IMR-90 (cell line): ENCODE measurements at regions not wholly inside any gene's neighbourhood (a gene's known extent, or its start where the extent isn't known, plus 50 kb on each side); places are given as distances from the start of the nearest gene placed in this dataset.

Experiments
- ATAC-seq: fragments of 200-7000 bp; cut with Tn5 transposase; 2 replicates; pipeline ENCODE4 v1.9.1; 2020; ENCODE audit warnings: low read depth, mild to moderate bottlenecking, moderate library complexity
- BruUV-seq: library from RNA; stranded (reverse); fragments of 400-500 nt; replicated peaks from 2 replicates; lab custom pipeline; 2021; lab: Mats Ljungman, UMichigan
- CTCF ChIA-PET: fragments of 300-600 bp; formaldehyde crosslinking; extraction: SDS; loops from one replicate; lab custom pipeline; 2021; ENCODE audit warnings: antibody characterized with exemption; lab: Yijun Ruan, JAX
- POLR2A ChIA-PET: fragments of 300-600 bp; sonication (Branson Sonifier 250); formaldehyde crosslinking; loops from one replicate; lab custom pipeline; 2022; ENCODE audit warnings: antibody characterized with exemption; ENCODE audit not compliant: unreplicated experiment; lab: Charles Lee
- DNase-seq: peaks from one replicate; pipeline ENCODE4 v3.0.0; 2013
- H2AFZ ChIP-seq: replicated peaks from 2 replicates; pipeline ENCODE3; 2013; ENCODE audit warnings: low read length, mild to moderate bottlenecking; ENCODE audit not compliant: poor library complexity
- H2AK5ac ChIP-seq: 2 replicates; pipeline ENCODE4 v1.6.1; 2013; ENCODE audit warnings: low read depth, low read length, inconsistent platforms
- H2AK9ac ChIP-seq: replicated peaks from 2 replicates; pipeline ENCODE3; 2013; ENCODE audit warnings: mild to moderate bottlenecking, low read depth, low read length, moderate library complexity; ENCODE audit not compliant: poor library complexity
- H2BK120ac ChIP-seq: 2 replicates; pipeline ENCODE4 v1.6.1; 2013; ENCODE audit warnings: low read depth, low read length, inconsistent platforms
- H2BK15ac ChIP-seq: 3 replicates; pipeline ENCODE4 v1.6.1; 2013; ENCODE audit warnings: low read depth, low read length, inconsistent platforms
- H2BK20ac ChIP-seq: 2 replicates; pipeline ENCODE4 v1.6.1; 2013; ENCODE audit warnings: low read depth, mild to moderate bottlenecking, inconsistent platforms, low read length, moderate library complexity
- H2BK5ac ChIP-seq: 2 replicates; pipeline ENCODE4 v1.6.1; 2013; ENCODE audit warnings: mild to moderate bottlenecking, low read depth, low read length, inconsistent platforms; ENCODE audit not compliant: poor library complexity, severe bottlenecking
- H3K14ac ChIP-seq: replicated peaks from 2 replicates; pipeline ENCODE4 v1.6.1; 2013; ENCODE audit warnings: low read depth, low read length, inconsistent platforms
- H3K18ac ChIP-seq: 2 replicates; pipeline ENCODE4 v1.6.1; 2013; ENCODE audit warnings: low read depth, low read length, control low read depth
- H3K23ac ChIP-seq: 2 replicates; pipeline ENCODE4 v1.6.1; 2013; ENCODE audit warnings: low read depth, low read length, inconsistent platforms
- H3K27ac ChIP-seq: 2 replicates; pipeline ENCODE4 v1.5.1; 2013; ENCODE audit warnings: mild to moderate bottlenecking, control low read depth, low read length; ENCODE audit not compliant: insufficient read depth
- H3K27me3 ChIP-seq: 2 replicates; pipeline ENCODE4 v1.6.1; 2013; ENCODE audit warnings: low read length; ENCODE audit not compliant: control insufficient read depth, insufficient read depth
- H3K36me3 ChIP-seq: 2 replicates; pipeline ENCODE4 v1.6.1; 2013; ENCODE audit warnings: low read length, mixed read lengths; ENCODE audit not compliant: control insufficient read depth, insufficient read depth
- H3K4ac ChIP-seq: 2 replicates; pipeline ENCODE4 v1.6.1; 2013; ENCODE audit warnings: low read depth, low read length, inconsistent platforms
- H3K4me1 ChIP-seq: 2 replicates; pipeline ENCODE4 v1.6.1; 2013; ENCODE audit warnings: low read length, mixed read lengths; ENCODE audit not compliant: control insufficient read depth, insufficient read depth
- H3K4me2 ChIP-seq: 2 replicates; pipeline ENCODE4 v1.6.1; 2013; ENCODE audit warnings: low read depth, mild to moderate bottlenecking, control low read depth, low read length, moderate library complexity
- H3K4me3 ChIP-seq: 2 replicates; pipeline ENCODE4 v1.5.1; 2013; ENCODE audit warnings: low read depth, mild to moderate bottlenecking, control low read depth, low read length, moderate library complexity; ENCODE audit not compliant: insufficient read depth
- H3K56ac ChIP-seq: 2 replicates; pipeline ENCODE4 v1.6.1; 2013; ENCODE audit warnings: low read length, inconsistent platforms; ENCODE audit not compliant: insufficient read depth; ENCODE audit errors: extremely low read depth
- H3K79me1 ChIP-seq, 2 experiments: 2 replicates each; pipeline ENCODE4 v1.6.1; 2013; ENCODE audit warnings: low read length in 2 of 2, inconsistent platforms in 1 of 2, low read depth in 1 of 2
- H3K9ac ChIP-seq: 2 replicates; pipeline ENCODE4 v1.6.1; 2013; ENCODE audit warnings: low read depth, low read length, control low read depth
- H3K9me1 ChIP-seq: 2 replicates; pipeline ENCODE4 v1.6.1; 2013; ENCODE audit warnings: low read length, inconsistent platforms; ENCODE audit not compliant: insufficient read depth
- H3K9me3 ChIP-seq: 2 replicates; pipeline ENCODE4 v1.6.1; 2013; ENCODE audit warnings: low read length; ENCODE audit not compliant: control insufficient read depth, insufficient read depth
- H4K20me1 ChIP-seq: 2 replicates; pipeline ENCODE4 v1.6.1; 2013; ENCODE audit warnings: low read length, inconsistent platforms; ENCODE audit not compliant: insufficient read depth
- H4K5ac ChIP-seq: 2 replicates; pipeline ENCODE4 v1.6.1; 2013; ENCODE audit warnings: mild to moderate bottlenecking, low read depth, low read length, control low read depth
- H4K8ac ChIP-seq, 2 experiments: 2 replicates each; pipeline ENCODE4 v1.6.1; 2013; ENCODE audit warnings: low read depth in 2 of 2, low read length in 2 of 2, control low read depth in 1 of 2, inconsistent platforms in 1 of 2
- H4K91ac ChIP-seq: 2 replicates; pipeline ENCODE4 v1.6.1; 2013; ENCODE audit warnings: low read depth, low read length, inconsistent platforms; ENCODE audit not compliant: insufficient read depth
- CHD1 ChIP-seq: IDR thresholded peaks from 2 replicates; pipeline ENCODE4 v1.6.1; 2012; ENCODE audit warnings: low read depth, low read length, improper control_type of control experiment
- NFE2L2 ChIP-seq: fragments of 150-350 bp; IDR thresholded peaks from 2 replicates; pipeline ENCODE4 v1.6.1; 2016; ENCODE audit warnings: low read depth, mild to moderate bottlenecking, low read length
- RFX5 ChIP-seq: IDR thresholded peaks from 2 replicates; pipeline ENCODE4 v1.8.0; 2012; ENCODE audit warnings: low read depth, mild to moderate bottlenecking, low read length, moderate library complexity
- WGBS, 2 experiments: methylation state at CpG; one replicate each; pipeline versions ENCODE4 v1.1.5 to v1.1.7; 2013; ENCODE audit warnings: missing lambda C conversion rate in 2 of 2; ENCODE audit not compliant: insufficient read length in 1 of 2; ENCODE audit errors: extremely low coverage in 2 of 2; 5-methylcytosine and 5-hydroxymethylcytosine counted together
- dilution Hi-C: fragments of 300-500 bp; cut with HindIII; formaldehyde crosslinking; loops from one replicate; pipeline ENCODE4 v1.14.3; 2018; ENCODE audit warnings: low sequenced_read_pairs; ENCODE audit not compliant: unreplicated experiment
- in situ Hi-C: fragments of 300-500 bp; cut with MboI; formaldehyde crosslinking; loops from 3 replicates; pipeline ENCODE4 v1.14.3; 2019; ENCODE audit warnings: low sequenced_read_pairs, inconsistent platforms, mixed read lengths
- intact Hi-C: fragments of 100-400 bp; cut with micrococcal nuclease; formaldehyde crosslinking; loops from 2 replicates; pipeline ENCODE4 v1.10.0; 2022

DNA sequence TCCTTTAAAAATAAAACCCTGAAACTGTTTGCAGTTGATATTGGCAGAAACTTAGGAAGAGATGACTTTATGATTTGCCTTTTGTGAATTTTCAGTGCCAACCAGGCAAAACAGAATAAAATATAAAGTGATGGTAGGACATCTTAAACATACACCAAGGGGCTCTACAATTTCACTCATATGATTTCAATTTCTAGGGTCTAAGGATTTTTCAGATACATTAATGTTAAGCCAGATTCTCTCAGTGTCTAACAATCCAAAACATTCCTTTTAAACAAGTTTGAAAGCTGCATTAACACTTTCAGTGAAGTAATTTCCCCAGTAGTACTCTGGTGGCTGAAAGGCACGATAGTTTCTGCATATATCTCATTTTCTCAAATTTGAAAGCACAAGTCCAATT, 1262.0 kb upstream of the ADGRL3 start:
- no peak for TF ChIP-seq CHD1
- no peak for TF ChIP-seq NFE2L2
- no peak for TF ChIP-seq RFX5
- H2BK120ac ChIP-seq = no peak overlapping the region
- dilution Hi-C loops = no loop called here

More for the DNA sequence above, 1262.0 kb upstream of the ADGRL3 start:
- H3K4me3 ChIP-seq = no peak overlapping the region
- H3K9me3 ChIP-seq = no peaks in the 10 kb centered on the region
- ATAC-seq (no peak), DNase-seq (no peak)
- intact Hi-C loops = no loop called here
- CTCF ChIA-PET = no interaction called here
- POLR2A ChIA-PET = no interaction called here
- H3K9ac ChIP-seq = no peak overlapping the region
- H3K4ac ChIP-seq = no peak overlapping the region
- H3K36me3 ChIP-seq = no peaks in the 10 kb centered on the region
- no peak overlapping the region for H2AFZ ChIP-seq
- H2BK5ac ChIP-seq = no peak overlapping the region
- no peaks in the 10 kb centered on the region for H3K79me1 ChIP-seq
- H3K27ac ChIP-seq = no peak overlapping the region
- no CpG with 5 or more reads among the region's 1 CpG for WGBS, 2 experiments
- no peak overlapping the region for H4K5ac ChIP-seq
- no TSS peak for BruUV-seq
- H3K14ac ChIP-seq = no peak overlapping the region
- H3K4me1 ChIP-seq = no peaks in the 10 kb centered on the region
- no peak overlapping the region for H3K23ac ChIP-seq
- H2BK20ac ChIP-seq = no peak overlapping the region
- no peak overlapping the region for H4K91ac ChIP-seq
- H4K8ac ChIP-seq = no peak overlapping the region
- in situ Hi-C loops = no loop called here
- no peak overlapping the region for H2AK9ac ChIP-seq
- H2BK15ac ChIP-seq = no peak overlapping the region
- no peaks in the 10 kb centered on the region for H4K20me1 ChIP-seq
- H2AK5ac ChIP-seq = no peak overlapping the region
- H3K27me3 ChIP-seq = no peaks in the 10 kb centered on the region
- H3K56ac ChIP-seq = no peak overlapping the region
- no peak overlapping the region for H3K18ac ChIP-seq
- H3K9me1 ChIP-seq = no peaks in the 10 kb centered on the region
- H3K4me2 ChIP-seq = no peak overlapping the region
